ENCODE measurements at regions not wholly inside any gene's neighbourhood (a gene's known extent, or its start where the extent isn't known, plus 50 kb on each side); places are given as distances from the start of the nearest gene placed in this dataset.

DNA sequence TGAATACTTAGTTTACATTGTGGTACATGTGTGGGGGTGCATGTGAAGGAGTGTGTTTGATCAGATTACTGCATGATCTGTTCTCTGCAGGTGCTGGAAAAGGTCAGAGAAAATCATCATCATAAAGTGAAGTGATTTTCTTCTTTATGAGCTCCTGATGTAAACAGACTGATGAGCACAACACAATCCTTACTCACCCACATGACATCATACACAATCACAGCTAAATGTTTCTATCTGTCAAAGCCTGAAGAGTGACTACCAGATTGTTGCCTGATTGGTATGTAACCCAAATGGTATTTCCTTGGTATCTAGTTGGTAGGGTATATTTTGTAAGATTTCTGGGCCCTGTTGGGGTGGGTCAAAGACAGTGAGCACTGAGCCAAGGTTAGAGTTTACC, 270.8 kb downstream of the FOXG1 start:
- peak; percentile 2 for DNase-seq (ENCODE audit: low spot score)

DNA sequence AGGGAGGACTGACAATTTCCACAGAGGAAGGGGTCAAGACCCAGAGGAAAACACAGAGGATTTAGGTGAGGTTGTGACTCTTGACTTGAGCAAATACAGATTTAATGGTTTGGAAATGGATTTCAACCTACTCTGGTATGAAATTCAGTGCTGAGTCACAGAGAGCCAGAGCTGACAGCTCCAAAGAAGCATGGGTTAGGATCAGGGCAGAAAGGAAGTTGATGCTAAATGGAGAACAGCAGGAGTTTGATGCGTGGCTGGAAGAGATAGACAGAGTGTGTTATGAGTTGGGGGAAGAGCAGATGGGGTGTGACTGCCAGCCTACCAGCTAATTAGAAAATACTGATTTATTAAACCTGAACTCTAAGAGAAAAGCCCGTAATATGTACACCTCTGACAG, 272.6 kb downstream of the FOXG1 start:
- DNase-seq (ENCODE audit: low spot score): peak; percentile 24

DNA sequence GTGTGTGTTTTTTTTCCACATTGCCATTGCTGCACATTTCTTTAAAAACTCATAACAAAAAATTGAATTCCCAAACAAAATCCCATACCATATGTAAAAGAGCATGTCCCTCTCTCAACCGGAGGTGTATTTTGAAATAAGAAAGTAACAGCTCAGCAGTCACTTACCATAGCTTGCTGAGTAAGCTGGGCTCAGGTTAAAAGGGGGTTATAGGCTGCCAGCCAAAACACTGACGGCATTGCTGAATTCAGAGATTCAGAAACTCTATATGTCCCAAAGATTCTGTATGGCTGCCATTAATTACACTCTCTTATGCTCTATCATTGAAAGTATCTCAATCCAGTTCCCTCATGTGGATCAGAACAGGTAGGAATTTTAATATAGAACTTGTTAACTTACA, 276.0 kb downstream of the FOXG1 start:
- DNase-seq (ENCODE audit: low spot score): no peak

- DNase-seq (ENCODE audit: low spot score): no peak
Observed at GRCh38 chr14:29043737-29044136, 277.1 kb downstream of the FOXG1 start.

- DNase-seq (ENCODE audit: low spot score): no peak
Observed at GRCh38 chr14:29045237-29045636, 278.6 kb downstream of the FOXG1 start.

DNA sequence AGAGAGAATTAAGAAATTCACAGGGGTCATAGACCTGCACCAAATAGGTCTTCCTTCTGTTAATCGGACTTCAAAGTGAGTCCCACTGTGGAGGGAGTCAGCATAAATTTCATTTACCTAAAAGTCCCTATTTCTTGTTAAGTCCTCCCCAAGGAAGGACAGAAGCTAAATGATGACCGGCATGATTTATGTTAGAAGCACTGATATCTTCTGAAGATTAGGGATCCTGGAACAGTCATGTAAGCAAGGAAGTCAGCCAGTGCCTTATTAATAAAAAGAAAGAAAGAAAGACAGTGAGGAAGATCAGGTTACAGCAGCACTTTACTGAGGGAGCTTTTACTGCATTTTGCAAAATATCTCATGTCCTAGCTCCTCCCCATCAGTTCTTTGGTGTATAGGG, 287.5 kb downstream of the FOXG1 start:
- no peak for DNase-seq (ENCODE audit: low spot score)

DNA sequence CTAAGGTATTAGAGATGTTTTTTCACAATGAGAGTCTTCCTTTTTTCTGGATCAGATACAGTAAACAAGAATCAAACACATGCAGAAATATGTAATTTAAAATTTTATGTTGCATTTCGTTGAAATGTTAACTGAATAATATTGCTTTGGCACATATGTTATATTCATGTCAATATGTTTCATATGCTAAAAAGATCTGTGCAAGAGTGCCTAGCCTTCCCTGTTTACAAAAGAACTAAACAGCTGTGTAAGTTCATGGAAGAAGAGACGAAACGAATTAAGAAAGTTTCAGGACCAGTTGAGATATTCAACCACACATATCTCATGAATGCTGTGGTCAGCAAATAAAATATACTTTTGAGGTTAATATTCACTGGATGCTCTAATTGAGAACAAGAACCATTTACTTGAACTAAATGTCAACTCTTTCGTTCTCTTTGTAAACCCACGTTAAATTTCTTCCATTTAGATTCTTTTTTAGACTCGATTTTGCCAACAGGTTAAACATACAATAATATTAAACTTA, 289.5 kb downstream of the FOXG1 start:
- DNase-seq (ENCODE audit: low spot score): no peak

DNA sequence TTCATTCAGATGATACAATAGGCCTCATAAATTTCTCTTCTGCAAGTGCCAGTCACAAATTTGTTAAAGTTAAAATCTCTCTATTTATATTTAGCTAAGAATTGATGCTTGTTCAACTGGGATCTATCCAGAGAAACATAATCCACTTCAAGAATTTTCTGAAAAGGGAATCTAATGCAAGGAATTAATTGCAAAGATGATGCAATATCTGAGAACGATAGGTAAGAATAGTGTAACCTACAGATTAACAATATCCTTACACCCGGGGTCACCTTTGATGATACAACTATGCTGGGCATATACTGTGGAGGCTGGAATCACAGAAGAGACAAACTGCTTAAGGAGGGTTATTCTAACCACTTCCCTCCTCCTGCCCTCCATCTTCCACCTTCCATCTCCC, 295.1 kb downstream of the FOXG1 start:
- no peak for DNase-seq (ENCODE audit: low spot score)

- DNase-seq (ENCODE audit: low spot score): no peak
Observed at GRCh38 chr14:29062466-29062865, 295.9 kb downstream of the FOXG1 start.

DNA sequence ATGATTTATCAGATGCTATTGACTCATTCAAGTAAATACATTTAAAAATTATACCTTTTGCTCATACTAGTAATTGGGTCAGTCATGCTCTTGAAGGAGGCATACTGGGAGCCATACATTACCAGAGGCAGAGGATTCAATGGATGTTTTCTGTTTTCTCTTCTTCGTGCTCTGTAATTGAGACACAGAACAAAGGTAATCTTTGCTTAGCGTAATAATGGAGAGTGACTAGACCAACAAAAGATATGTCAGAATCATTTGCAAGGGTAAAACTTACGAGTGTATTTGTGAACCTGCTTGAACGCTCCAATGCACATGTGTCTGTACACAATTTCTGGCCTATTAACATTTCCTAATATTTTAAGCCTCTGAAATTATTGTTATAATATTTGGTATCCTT, 296.4 kb downstream of the FOXG1 start:
- DNase-seq (ENCODE audit: low spot score): no peak

DNA sequence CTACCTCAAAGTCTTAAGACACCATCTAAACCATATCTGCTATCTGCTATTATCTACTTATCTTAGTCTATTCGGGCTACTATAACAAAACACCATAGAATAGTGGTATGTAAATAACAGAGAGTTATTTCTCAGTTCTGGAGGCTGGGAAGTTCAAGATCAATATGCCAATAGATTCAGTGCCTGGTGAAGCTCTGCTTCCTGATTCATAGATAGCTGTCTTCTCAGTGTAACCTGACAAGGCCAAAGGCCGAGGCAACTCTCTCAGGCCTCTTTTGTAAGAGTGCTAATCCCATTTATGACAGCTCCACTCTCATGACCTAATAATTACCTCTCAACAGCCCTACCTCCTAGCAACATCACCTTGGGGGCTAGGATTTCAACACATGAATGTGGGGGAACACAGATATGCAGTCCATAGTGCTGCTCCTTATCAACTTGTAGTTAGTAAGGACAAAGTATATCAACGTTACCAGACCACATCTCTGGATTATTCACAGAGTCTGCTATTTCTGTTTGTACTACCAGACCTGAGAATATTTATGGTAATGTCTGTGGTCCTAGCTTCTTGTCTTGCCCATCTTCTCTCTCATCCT, 297.8 kb downstream of the FOXG1 start:
- no peak for DNase-seq (ENCODE audit: low spot score)

DNA sequence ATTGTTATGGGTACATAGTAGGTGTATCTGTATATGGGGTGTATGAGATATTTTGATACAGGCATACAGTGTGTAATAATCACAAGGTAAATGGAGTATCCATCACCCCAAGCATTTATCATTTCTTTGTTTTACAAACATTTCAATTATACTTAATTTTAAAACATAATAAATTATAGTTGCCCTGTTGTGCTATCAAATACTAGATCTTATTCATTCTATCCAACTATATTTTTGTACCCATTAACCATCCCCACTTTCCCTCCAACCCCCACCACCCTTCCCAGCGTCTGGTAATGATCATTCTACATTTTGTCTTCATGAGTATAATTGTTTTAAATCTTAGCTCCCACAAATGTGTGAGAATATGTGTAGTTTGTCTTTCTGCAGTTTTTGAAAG, 302.6 kb downstream of the FOXG1 start:
- DNase-seq (ENCODE audit: low spot score): no peak

DNA sequence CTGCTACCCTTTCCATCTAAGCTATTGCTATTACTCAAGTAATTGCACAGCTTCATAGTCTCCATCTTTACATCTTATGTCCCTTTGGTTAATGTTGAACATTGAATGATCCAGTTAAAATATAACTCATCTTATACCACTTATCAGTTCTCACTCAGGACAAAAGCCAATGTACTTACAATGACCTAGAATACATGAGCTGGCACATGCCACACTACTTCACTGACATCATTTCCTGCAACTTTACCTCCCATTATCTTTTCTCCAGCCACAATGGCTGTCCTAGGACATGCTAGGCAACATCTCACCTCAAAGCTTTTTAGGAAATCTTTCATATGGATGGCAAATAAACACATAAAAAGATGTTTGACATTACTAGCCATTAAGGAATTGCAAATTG, 309.2 kb downstream of the FOXG1 start:
- no peak for DNase-seq (ENCODE audit: low spot score)

GRCh38 chr14:29077916-29078315, 311.3 kb downstream of the FOXG1 start:
- DNase-seq (ENCODE audit: low spot score): no peak

- no peak for DNase-seq (ENCODE audit: low spot score)
Observed at GRCh38 chr14:29078810-29079522, 312.4 kb downstream of the FOXG1 start.

GRCh38 chr14:29085546-29085945, 319.0 kb downstream of the FOXG1 start:
- peak; percentile 13 for DNase-seq (ENCODE audit: low spot score)

GRCh38 chr14:29089849-29090248, 323.3 kb downstream of the FOXG1 start:
- no peak for DNase-seq (ENCODE audit: low spot score)

GRCh38 chr14:29092121-29092520, 325.5 kb downstream of the FOXG1 start:
- no peak for DNase-seq (ENCODE audit: low spot score)

DNA sequence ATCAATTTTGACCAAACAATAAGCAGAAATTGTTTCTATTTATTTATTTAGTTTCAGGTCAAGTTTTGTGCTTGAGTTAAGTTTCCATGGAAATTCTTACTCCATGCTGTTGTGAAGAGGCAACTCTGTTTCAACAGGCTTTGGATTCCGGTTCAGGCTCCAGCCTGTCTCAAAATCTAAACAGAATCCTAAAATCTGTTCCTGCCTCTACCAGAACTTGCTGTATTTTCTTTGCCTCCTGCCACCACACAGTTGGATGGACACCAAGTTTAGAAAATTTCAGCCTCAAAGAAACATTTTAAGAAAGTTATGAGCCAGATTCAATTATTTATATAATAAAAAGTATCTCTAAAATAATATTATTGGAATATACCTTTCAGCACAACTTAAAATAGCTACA, 330.9 kb downstream of the FOXG1 start:
- no peak for DNase-seq (ENCODE audit: low spot score)

GRCh38 chr14:29098656-29099055, 332.1 kb downstream of the FOXG1 start:
- no peak for DNase-seq (ENCODE audit: low spot score)

- DNase-seq (ENCODE audit: low spot score): no peak
Observed at GRCh38 chr14:29102266-29102665, 335.7 kb downstream of the FOXG1 start.

- DNase-seq (ENCODE audit: low spot score): no peak
Observed at GRCh38 chr14:29102996-29103395, 336.4 kb downstream of the FOXG1 start.

DNA sequence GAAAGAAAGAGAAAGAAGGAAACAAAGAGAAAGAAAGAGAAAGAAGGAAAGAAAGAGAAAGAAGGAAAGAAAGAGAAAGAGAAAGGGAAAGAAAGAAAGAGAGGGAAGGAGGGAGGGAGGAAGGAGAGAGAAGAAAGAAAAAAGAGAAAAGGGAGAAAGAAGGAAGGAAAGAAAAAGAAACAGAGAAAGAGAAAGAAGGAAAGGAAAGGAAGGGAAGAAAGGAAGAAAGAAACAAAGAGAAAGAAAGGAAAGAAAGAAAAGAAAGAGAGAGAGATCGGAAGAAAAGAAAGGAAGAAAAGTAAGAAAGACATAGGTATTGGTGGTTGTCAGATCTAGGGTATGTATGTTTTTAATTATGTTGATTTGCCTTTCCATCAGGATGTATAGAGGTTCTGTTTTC, 342.3 kb downstream of the FOXG1 start:
- DNase-seq (ENCODE audit: low spot score): no peak

DNA sequence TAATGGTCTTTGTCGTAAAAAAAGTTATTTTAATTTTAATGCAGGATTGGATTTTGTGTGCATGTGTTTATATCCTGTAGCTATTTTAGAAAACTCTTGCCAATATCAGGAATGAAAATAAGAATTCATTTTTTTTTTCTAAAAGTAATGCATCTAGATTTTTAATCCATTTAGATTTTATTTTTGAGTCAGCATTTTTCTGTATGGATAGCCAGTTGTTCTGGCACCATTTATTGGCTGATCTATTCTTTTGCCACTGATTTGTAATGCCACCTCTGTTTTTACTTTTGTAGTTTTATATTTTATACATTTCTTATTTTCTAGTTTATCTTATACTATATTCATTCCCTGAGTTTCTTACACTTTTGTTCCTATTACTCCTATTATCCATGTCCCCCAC, 343.0 kb downstream of the FOXG1 start:
- DNase-seq (ENCODE audit: low spot score): no peak

Data from GM03348 (cell line).